ENCODE measurements at regions not wholly inside any gene's neighbourhood (a gene's known extent, or its start where the extent isn't known, plus 50 kb on each side); places are given as distances from the start of the nearest gene placed in this dataset.
"Not testable (repeated sequence)": the region's sequence is repeated elsewhere in the genome, so short reads cannot be mapped to it uniquely, and the experiment has no call there.

GRCh38 chr15:92796161-92796611 is 103.9 kb upstream of the CHD2 start:
- Mint-ChIP-seq H3K4me3 (no peak overlapping the region), H3K9me3 (no peaks in the 10 kb centered on the region), H3K27ac (no peak overlapping the region), H3K36me3 (peaks cover 4% of the 10 kb centered on the region), H3K27me3 (no peaks in the 10 kb centered on the region), H3K4me1 (ENCODE audit: unreplicated experiment) (peaks cover 7% of the 10 kb centered on the region)
- TF ChIP-seq CTCF (conservative IDR thresholded peaks at IDR 0.05): no peak
- DNase-seq (ENCODE audit: extremely low spot score, unreplicated experiment): no peak

GRCh38 chr15:92797168-92798052 is 102.7 kb upstream of the CHD2 start:
- Mint-ChIP-seq H3K27ac (peak overlapping the region; percentile 80), H3K4me1 (ENCODE audit: unreplicated experiment) (peaks cover 11% of the 10 kb centered on the region), H3K9me3 (no peaks in the 10 kb centered on the region), H3K4me3 (no peak overlapping the region), H3K36me3 (peaks cover 9% of the 10 kb centered on the region), H3K27me3 (no peaks in the 10 kb centered on the region)
- TF ChIP-seq CTCF (conservative IDR thresholded peaks at IDR 0.05): peak; percentile 93
- DNase-seq (ENCODE audit: extremely low spot score, unreplicated experiment): no peak

GRCh38 chr15:92800013-92800412 is 100.1 kb upstream of the CHD2 start:
- no peak for DNase-seq (ENCODE audit: extremely low spot score, unreplicated experiment)
- Mint-ChIP-seq H3K9me3 (peaks cover 8% of the 10 kb centered on the region), H3K36me3 (peaks cover 14% of the 10 kb centered on the region), H3K4me3 (no peak overlapping the region), H3K27ac (no peak overlapping the region), H3K4me1 (ENCODE audit: unreplicated experiment) (peaks cover 18% of the 10 kb centered on the region), H3K27me3 (no peaks in the 10 kb centered on the region)
- no peak for TF ChIP-seq CTCF (conservative IDR thresholded peaks at IDR 0.05)

- peaks cover 18% of the 10 kb centered on the region for H3K4me1 Mint-ChIP-seq (ENCODE audit: unreplicated experiment)
- not testable (repeated sequence) for H3K27ac Mint-ChIP-seq; H3K9me3 Mint-ChIP-seq; DNase-seq (ENCODE audit: extremely low spot score, unreplicated experiment); H3K4me3 Mint-ChIP-seq; H3K27me3 Mint-ChIP-seq
- H3K36me3 Mint-ChIP-seq: peaks cover 14% of the 10 kb centered on the region
Observed at GRCh38 chr15:92800416-92801055, 99.6 kb upstream of the CHD2 start.

GRCh38 chr15:92801056-92801773 is 98.9 kb upstream of the CHD2 start:
- H3K27me3 Mint-ChIP-seq; H3K27ac Mint-ChIP-seq; H3K4me3 Mint-ChIP-seq; H3K9me3 Mint-ChIP-seq; DNase-seq (ENCODE audit: extremely low spot score, unreplicated experiment): not testable (repeated sequence)
- H3K36me3 Mint-ChIP-seq: peaks cover 15% of the 10 kb centered on the region
- H3K4me1 Mint-ChIP-seq (ENCODE audit: unreplicated experiment): peaks cover 18% of the 10 kb centered on the region

- H3K9me3 Mint-ChIP-seq: peaks cover 13% of the 10 kb centered on the region
- no peak for DNase-seq (ENCODE audit: extremely low spot score, unreplicated experiment)
- peaks cover 19% of the 10 kb centered on the region for H3K36me3 Mint-ChIP-seq
- H3K27me3 Mint-ChIP-seq: no peaks in the 10 kb centered on the region
- H3K4me1 Mint-ChIP-seq (ENCODE audit: unreplicated experiment): peaks cover 18% of the 10 kb centered on the region
- H3K27ac Mint-ChIP-seq: peak overlapping the region; percentile 0
- H3K4me3 Mint-ChIP-seq: no peak overlapping the region
- no peak for TF ChIP-seq CTCF (conservative IDR thresholded peaks at IDR 0.05)
Observed at GRCh38 chr15:92801774-92802464, 98.2 kb upstream of the CHD2 start.

Data from type B pancreatic cell (in vitro differentiated cells).